GM19463 (cell line): ENCODE measurements at regions not wholly inside any gene's neighbourhood (a gene's known extent, or its start where the extent isn't known, plus 50 kb on each side); places are given as distances from the start of the nearest gene placed in this dataset.

Experiments used
- ATAC-seq: cut with Tn5 transposase; IDR thresholded peaks from one replicate; pipeline ENCODE4 v1.9.1; 2021; ENCODE audit warnings: mild to moderate bottlenecking, moderate library complexity; ENCODE audit not compliant: unreplicated experiment

- ATAC-seq: no peak
Observed at GRCh38 chr10:120367341-120367740, 89.7 kb upstream of the PLPP4 start.

GRCh38 chr10:120368338-120368737 is 88.7 kb upstream of the PLPP4 start:
- ATAC-seq: no peak

GRCh38 chr10:120368927-120369326 is 88.1 kb upstream of the PLPP4 start:
- no peak for ATAC-seq

- no peak for ATAC-seq
Observed at GRCh38 chr10:120369856-120370276, 87.2 kb upstream of the PLPP4 start.

GRCh38 chr10:120371856-120372255 is 85.2 kb upstream of the PLPP4 start:
- ATAC-seq: no peak

GRCh38 chr10:120372917-120373316 is 84.1 kb upstream of the PLPP4 start:
- no peak for ATAC-seq

GRCh38 chr10:120375666-120376065 is 81.4 kb upstream of the PLPP4 start:
- ATAC-seq: no peak

GRCh38 chr10:120381931-120382330 is 75.1 kb upstream of the PLPP4 start:
- ATAC-seq: no peak

- ATAC-seq: no peak
Observed at GRCh38 chr10:120382360-120382759, 74.7 kb upstream of the PLPP4 start.

GRCh38 chr10:120385992-120386391 is 71.0 kb upstream of the PLPP4 start:
- no peak for ATAC-seq

- no peak for ATAC-seq
Observed at GRCh38 chr10:120386896-120387295, 70.1 kb upstream of the PLPP4 start.

- ATAC-seq: no peak
Observed at GRCh38 chr10:120387326-120387725, 69.7 kb upstream of the PLPP4 start.

- ATAC-seq: no peak
Observed at GRCh38 chr10:120392245-120392644, 64.8 kb upstream of the PLPP4 start.

- ATAC-seq: no peak
Observed at GRCh38 chr10:120392671-120393079, 64.4 kb upstream of the PLPP4 start.

- ATAC-seq: no peak
Observed at GRCh38 chr10:120394446-120394845, 62.6 kb upstream of the PLPP4 start.

GRCh38 chr10:120396228-120396627 is 60.8 kb upstream of the PLPP4 start:
- ATAC-seq: no peak

GRCh38 chr10:120398180-120398579 is 58.8 kb upstream of the PLPP4 start:
- ATAC-seq: no peak

- no peak for ATAC-seq
Observed at GRCh38 chr10:120400601-120401000, 56.4 kb upstream of the PLPP4 start.

GRCh38 chr10:120402147-120402766 is 54.8 kb upstream of the PLPP4 start:
- no peak for ATAC-seq

GRCh38 chr10:120403109-120403508 is 53.9 kb upstream of the PLPP4 start:
- no peak for ATAC-seq

GRCh38 chr10:120406376-120406775 is 50.7 kb upstream of the PLPP4 start:
- ATAC-seq: no peak
